ENCODE measurements at regions not wholly inside any gene's neighbourhood (a gene's known extent, or its start where the extent isn't known, plus 50 kb on each side); places are given as distances from the start of the nearest gene placed in this dataset.

- no peak for DNase-seq
- no peaks in the 10 kb centered on the region for H3K9me3 ChIP-seq
- H3K27me3 ChIP-seq (replicated peaks in 1 of 7), result peaks cover 0 to 6% (median 0%) of the 10 kb centered on the region in 7 donors
- no peak overlapping the region for H3K27ac ChIP-seq
- no peaks in the 10 kb centered on the region for H3K4me1 ChIP-seq
- H3K36me3 ChIP-seq, result no peaks in the 10 kb centered on the region
- intact Hi-C loops (cut with DNase I; ENCODE audit: low total_unique reads), result no loop called here
- WGBS, 5 donors, result 82 to 91% (median 86%) methylated on average over 4 of the region's 4 CpGs
- H3K4me3 ChIP-seq, result no peak overlapping the region
- TF ChIP-seq POLR2A (IDR thresholded peaks at IDR 0.05) (no peak), POLR2AphosphoS5 (IDR thresholded peaks at IDR 0.05) (no peak), CTCF (IDR thresholded peaks at IDR 0.05 in 8 of 11, conservative IDR thresholded peaks at IDR 0.05 in 3 of 11) (no peak)
These were observed 254.5 kb upstream of the ELAC2 start for GRCh38 chr17:13272296-13272695.

GRCh38 chr17:13268791-13269595 lies 251.2 kb upstream of the ELAC2 start:
- TF ChIP-seq CTCF (IDR thresholded peaks at IDR 0.05 in 8 of 11, conservative IDR thresholded peaks at IDR 0.05 in 3 of 11) (no peak), POLR2AphosphoS5 (IDR thresholded peaks at IDR 0.05) (no peak), POLR2A (IDR thresholded peaks at IDR 0.05) (no peak)
- no peak overlapping the region for H3K4me3 ChIP-seq
- H3K36me3 ChIP-seq, result no peaks in the 10 kb centered on the region
- no peaks in the 10 kb centered on the region for H3K9me3 ChIP-seq
- DNase-seq, result no peak
- WGBS, 5 donors, result 57 to 80% (median 72%) methylated on average over 8 of the region's 8 CpGs
- peaks cover 0 to 6% (median 0%) of the 10 kb centered on the region in 7 donors for H3K27me3 ChIP-seq (replicated peaks in 1 of 7)
- intact Hi-C loops (cut with DNase I; ENCODE audit: low total_unique reads), result no loop called here
- no peak overlapping the region for H3K27ac ChIP-seq
- H3K4me1 ChIP-seq, result no peaks in the 10 kb centered on the region

GRCh38 chr17:13266606-13267005 lies 248.8 kb upstream of the ELAC2 start:
- WGBS, 5 donors, result 32 to 54% (median 49%) methylated on average over 7 of the region's 7 CpGs
- Histone ChIP-seq H3K4me1 (no peaks in the 10 kb centered on the region), H3K4me3 (no peak overlapping the region), H3K36me3 (no peaks in the 10 kb centered on the region), H3K9me3 (no peaks in the 10 kb centered on the region), H3K27ac (no peak overlapping the region), H3K27me3 (replicated peaks in 1 of 7) (peaks cover 0 to 6% (median 0%) of the 10 kb centered on the region in 7 donors)
- no peak for TF ChIP-seq POLR2A (IDR thresholded peaks at IDR 0.05)
- TF ChIP-seq POLR2AphosphoS5 (IDR thresholded peaks at IDR 0.05), result no peak
- no peak for TF ChIP-seq CTCF (IDR thresholded peaks at IDR 0.05 in 8 of 11, conservative IDR thresholded peaks at IDR 0.05 in 3 of 11)
- no peak for DNase-seq
- intact Hi-C loops (cut with DNase I; ENCODE audit: low total_unique reads), result no loop called here

GRCh38 chr17:13265311-13265710 lies 247.5 kb upstream of the ELAC2 start:
- Histone ChIP-seq H3K4me1 (no peaks in the 10 kb centered on the region), H3K27ac (no peak overlapping the region), H3K9me3 (no peaks in the 10 kb centered on the region), H3K27me3 (replicated peaks in 1 of 7) (peaks cover 0 to 6% (median 0%) of the 10 kb centered on the region in 7 donors), H3K4me3 (no peak overlapping the region), H3K36me3 (no peaks in the 10 kb centered on the region)
- WGBS, 5 donors, result 39 to 61% (median 58%) methylated on average over 2 of the region's 2 CpGs
- TF ChIP-seq CTCF (IDR thresholded peaks at IDR 0.05 in 8 of 11, conservative IDR thresholded peaks at IDR 0.05 in 3 of 11) (no peak), POLR2AphosphoS5 (IDR thresholded peaks at IDR 0.05) (no peak), POLR2A (IDR thresholded peaks at IDR 0.05) (no peak)
- intact Hi-C loops (cut with DNase I; ENCODE audit: low total_unique reads), result no loop called here
- DNase-seq, result no peak

All from spleen (tissue), 11 donors.